SK-N-MC (cell line): ENCODE measurements at regions not wholly inside any gene's neighbourhood (a gene's known extent, or its start where the extent isn't known, plus 50 kb on each side); places are given as distances from the start of the nearest gene placed in this dataset.

ENCODE experiments used
- EZH2 ChIP-seq: fragments of 200-600 bp; sonication (generic); IDR thresholded peaks from one replicate; pipeline ENCODE4 v1.6.1; 2017; ENCODE audit warnings: antibody characterized with exemption
- FOXP2 ChIP-seq: optimal IDR thresholded peaks from 2 replicates; pipeline ENCODE3; 2011; ENCODE audit warnings: mild to moderate bottlenecking, moderate library complexity; ENCODE audit not compliant: insufficient read depth; ENCODE audit errors: extremely low read length, control extremely low read depth
- POLR2AphosphoS5 ChIP-seq: IDR thresholded peaks from 2 replicates; pipeline ENCODE4 v1.6.1; 2012; ENCODE audit warnings: mild to moderate bottlenecking, low read depth, low read length, borderline replicate concordance

DNA sequence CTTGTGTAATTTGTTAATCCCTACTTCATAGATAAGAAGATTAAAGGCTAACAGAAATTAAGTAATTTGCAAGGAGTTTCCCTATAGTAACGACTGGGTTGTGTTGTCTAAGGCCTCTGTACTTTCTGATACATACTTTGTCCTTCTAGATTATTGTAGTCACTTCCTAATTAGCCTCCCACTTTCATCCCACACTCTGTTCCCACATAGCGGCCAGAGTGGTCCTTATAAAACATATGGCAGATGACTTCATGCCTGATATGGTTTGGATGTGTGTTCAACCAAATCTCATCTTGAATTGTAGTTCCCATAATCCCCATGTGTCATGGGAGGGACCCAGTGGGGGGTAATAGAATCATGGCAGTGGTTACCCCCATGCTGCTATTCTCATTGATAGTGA lies 120.5 kb upstream of the DAB1 start:
- no peak for TF ChIP-seq POLR2AphosphoS5
- no peak for TF ChIP-seq EZH2
- TF ChIP-seq FOXP2 = no peak
